SK-N-SH treated with all-trans-retinoic acid at 6 μM for 48 hours (cell line): ENCODE measurements at regions not wholly inside any gene's neighbourhood (a gene's known extent, or its start where the extent isn't known, plus 50 kb on each side); places are given as distances from the start of the nearest gene placed in this dataset.

ENCODE experiments used
- BACH2 ChIP-seq: fragments of 250-450 bp; sonication (Bioruptor Pico); IDR thresholded peaks from 2 replicates; pipeline ENCODE4 v1.9.0; 2021; ENCODE audit warnings: mild to moderate bottlenecking, borderline replicate concordance
- CREB5 ChIP-seq: fragments of 250-450 bp; sonication (Bioruptor Pico); IDR thresholded peaks from 2 replicates; pipeline ENCODE4 v1.5.1; 2020; ENCODE audit warnings: low read depth, mild to moderate bottlenecking, moderate library complexity
- RARB ChIP-seq: fragments of 250-450 bp; sonication (Bioruptor Pico); IDR thresholded peaks from 2 replicates; pipeline ENCODE4 v1.8.0; 2021; ENCODE audit warnings: mild to moderate bottlenecking, moderate library complexity
- ZFP30 ChIP-seq: fragments of 450-650 bp; formaldehyde crosslinking; IDR thresholded peaks from 2 replicates; pipeline ENCODE4 v1.5.0; 2022; ENCODE audit warnings: mild to moderate bottlenecking, moderate library complexity
- TF ChIP-seq, protein P1 (sequence below): fragments of 250-450 bp; sonication (Bioruptor Pico); IDR thresholded peaks from 2 replicates; pipeline ENCODE4 v1.8.0; 2020; ENCODE audit warnings: mild to moderate bottlenecking, moderate library complexity, borderline replicate concordance

- TF ChIP-seq CREB5 (CRISPR knock-in tag) (no peak), RARB (CRISPR knock-in tag) (no peak), ZFP30 (CRISPR knock-in tag) (no peak), BACH2 (CRISPR knock-in tag) (no peak)
- TF ChIP-seq, protein P1, sequence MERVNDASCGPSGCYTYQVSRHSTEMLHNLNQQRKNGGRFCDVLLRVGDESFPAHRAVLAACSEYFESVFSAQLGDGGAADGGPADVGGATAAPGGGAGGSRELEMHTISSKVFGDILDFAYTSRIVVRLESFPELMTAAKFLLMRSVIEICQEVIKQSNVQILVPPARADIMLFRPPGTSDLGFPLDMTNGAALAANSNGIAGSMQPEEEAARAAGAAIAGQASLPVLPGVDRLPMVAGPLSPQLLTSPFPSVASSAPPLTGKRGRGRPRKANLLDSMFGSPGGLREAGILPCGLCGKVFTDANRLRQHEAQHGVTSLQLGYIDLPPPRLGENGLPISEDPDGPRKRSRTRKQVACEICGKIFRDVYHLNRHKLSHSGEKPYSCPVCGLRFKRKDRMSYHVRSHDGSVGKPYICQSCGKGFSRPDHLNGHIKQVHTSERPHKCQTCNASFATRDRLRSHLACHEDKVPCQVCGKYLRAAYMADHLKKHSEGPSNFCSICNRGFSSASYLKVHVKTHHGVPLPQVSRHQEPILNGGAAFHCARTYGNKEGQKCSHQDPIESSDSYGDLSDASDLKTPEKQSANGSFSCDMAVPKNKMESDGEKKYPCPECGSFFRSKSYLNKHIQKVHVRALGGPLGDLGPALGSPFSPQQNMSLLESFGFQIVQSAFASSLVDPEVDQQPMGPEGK (CRISPR knock-in tag): no peak
Measured at GRCh38 chr13:94800423-94800822, 88.1 kb upstream of the SOX21 start.
